HT1080 (cell line): ENCODE measurements at regions not wholly inside any gene's neighbourhood (a gene's known extent, or its start where the extent isn't known, plus 50 kb on each side); places are given as distances from the start of the nearest gene placed in this dataset.

ENCODE experiments used
- DNase-seq: peaks from one replicate; pipeline ENCODE4 v3.0.0-alpha.2; 2015; ENCODE audit warnings: low read depth

- DNase-seq: no peak
Observed at GRCh38 chr4:160182727-160183126, 1079.8 kb downstream of the RAPGEF2 start.

GRCh38 chr4:160184884-160185283 is 1082.0 kb downstream of the RAPGEF2 start:
- no peak for DNase-seq

- no peak for DNase-seq
Observed at GRCh38 chr4:160193787-160194186, 1090.9 kb downstream of the RAPGEF2 start.

GRCh38 chr4:160194716-160195115 is 1091.8 kb downstream of the RAPGEF2 start:
- no peak for DNase-seq

- peak; percentile 85 for DNase-seq
Observed at GRCh38 chr4:160202802-160203201, 1099.9 kb downstream of the RAPGEF2 start.

- DNase-seq: no peak
Observed at GRCh38 chr4:160212078-160212477, 1109.2 kb downstream of the RAPGEF2 start.

GRCh38 chr4:160213366-160213765 is 1110.5 kb downstream of the RAPGEF2 start:
- no peak for DNase-seq

DNA sequence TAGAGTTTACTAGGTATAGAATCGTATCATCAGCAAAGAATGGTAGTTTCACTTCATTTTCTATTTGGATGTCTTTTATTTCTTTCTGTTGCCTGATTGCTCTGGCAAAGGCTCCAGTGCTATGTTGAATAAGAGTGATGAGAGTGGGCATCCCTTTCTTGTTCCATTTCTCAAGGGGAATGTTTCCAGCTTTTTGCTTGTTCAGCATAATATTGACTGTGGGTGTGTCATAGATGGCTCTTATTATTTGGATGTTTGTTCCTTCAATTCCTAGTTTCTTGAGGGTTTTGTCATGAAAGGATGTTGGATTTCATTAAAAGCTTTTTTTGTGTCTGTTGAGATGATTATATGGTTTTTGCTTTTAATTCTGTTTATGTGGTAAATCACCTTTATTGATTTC is 1114.5 kb downstream of the RAPGEF2 start:
- DNase-seq: no peak

DNA sequence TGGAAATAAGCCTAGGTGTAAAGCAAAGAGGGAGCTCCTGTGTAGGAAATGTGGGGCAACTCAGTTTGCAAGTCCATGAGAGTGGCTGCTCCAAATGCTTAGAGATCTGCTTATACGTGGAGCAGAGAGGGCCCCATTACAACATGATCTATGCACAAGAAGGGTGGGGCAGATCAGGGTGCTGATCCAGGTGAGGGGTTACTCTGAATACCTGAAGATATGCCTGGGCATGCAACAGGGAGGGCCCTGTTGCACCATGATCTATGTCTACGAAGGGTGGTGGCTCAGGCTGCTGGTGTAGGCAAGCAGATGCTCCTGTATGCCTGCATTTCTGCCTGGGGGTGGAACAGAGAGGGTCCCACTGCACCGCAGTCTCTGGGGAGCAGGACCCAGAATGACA is 1121.2 kb downstream of the RAPGEF2 start:
- DNase-seq: no peak

GRCh38 chr4:160233141-160233540 is 1130.3 kb downstream of the RAPGEF2 start:
- peak; percentile 15 for DNase-seq

GRCh38 chr4:160235285-160235684 is 1132.4 kb downstream of the RAPGEF2 start:
- DNase-seq: no peak

DNA sequence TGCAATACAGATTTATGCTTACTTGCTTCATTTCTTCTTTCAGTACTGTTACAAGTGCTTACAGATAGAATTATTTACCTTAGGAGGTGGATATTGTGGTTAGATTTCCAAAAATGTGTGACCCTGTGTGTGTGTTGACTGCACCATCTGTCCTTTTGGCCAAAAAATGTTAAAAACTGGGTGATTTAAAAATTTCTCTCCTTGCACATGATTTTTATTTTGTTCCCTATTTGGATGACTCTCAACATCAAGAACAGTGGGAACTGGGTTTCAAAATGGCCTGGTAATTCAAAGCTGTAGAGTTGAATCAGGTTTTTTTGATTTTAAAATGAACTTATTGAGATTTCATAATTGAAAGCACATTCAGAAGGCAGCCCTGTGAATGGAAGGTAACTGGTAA is 1132.9 kb downstream of the RAPGEF2 start:
- DNase-seq: no peak

GRCh38 chr4:160238790-160239189 is 1135.9 kb downstream of the RAPGEF2 start:
- no peak for DNase-seq

GRCh38 chr4:160247091-160247656 is 1144.3 kb downstream of the RAPGEF2 start:
- DNase-seq: no peak

GRCh38 chr4:160251522-160252170 is 1148.8 kb downstream of the RAPGEF2 start:
- no peak for DNase-seq

- DNase-seq: no peak
Observed at GRCh38 chr4:160257318-160257717, 1154.4 kb downstream of the RAPGEF2 start.

GRCh38 chr4:160265014-160265413 is 1162.1 kb downstream of the RAPGEF2 start:
- no peak for DNase-seq

- no peak for DNase-seq
Observed at GRCh38 chr4:160265836-160266235, 1163.0 kb downstream of the RAPGEF2 start.

GRCh38 chr4:160276785-160277325 is 1174.0 kb downstream of the RAPGEF2 start:
- DNase-seq: no peak

DNA sequence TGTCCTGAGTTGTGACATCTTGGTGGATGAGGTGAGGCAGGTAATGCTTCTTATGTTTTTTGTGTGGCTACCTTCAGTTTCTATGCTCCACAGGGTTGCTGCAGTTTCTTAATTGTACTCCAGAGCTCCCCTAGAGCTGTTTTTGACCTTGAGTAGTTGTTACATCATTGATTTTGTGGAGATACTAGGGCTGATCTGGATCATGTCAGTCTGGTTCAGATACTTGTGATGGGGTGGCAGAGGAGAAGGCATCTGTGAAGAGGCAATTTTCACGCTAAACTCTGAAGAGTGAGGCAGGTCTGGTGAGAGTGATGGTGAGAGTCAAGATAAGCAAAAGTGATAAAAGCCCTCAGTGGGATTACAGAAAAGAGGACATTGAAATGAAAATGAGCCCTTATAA is 1180.2 kb downstream of the RAPGEF2 start:
- no peak for DNase-seq

GRCh38 chr4:160284516-160284915 is 1181.6 kb downstream of the RAPGEF2 start:
- no peak for DNase-seq

GRCh38 chr4:160286051-160286450 is 1183.2 kb downstream of the RAPGEF2 start:
- DNase-seq: no peak

GRCh38 chr4:160296476-160296875 is 1193.6 kb downstream of the RAPGEF2 start:
- DNase-seq: no peak
